ENCODE measurements at regions not wholly inside any gene's neighbourhood (a gene's known extent, or its start where the extent isn't known, plus 50 kb on each side); places are given as distances from the start of the nearest gene placed in this dataset.

DNA sequence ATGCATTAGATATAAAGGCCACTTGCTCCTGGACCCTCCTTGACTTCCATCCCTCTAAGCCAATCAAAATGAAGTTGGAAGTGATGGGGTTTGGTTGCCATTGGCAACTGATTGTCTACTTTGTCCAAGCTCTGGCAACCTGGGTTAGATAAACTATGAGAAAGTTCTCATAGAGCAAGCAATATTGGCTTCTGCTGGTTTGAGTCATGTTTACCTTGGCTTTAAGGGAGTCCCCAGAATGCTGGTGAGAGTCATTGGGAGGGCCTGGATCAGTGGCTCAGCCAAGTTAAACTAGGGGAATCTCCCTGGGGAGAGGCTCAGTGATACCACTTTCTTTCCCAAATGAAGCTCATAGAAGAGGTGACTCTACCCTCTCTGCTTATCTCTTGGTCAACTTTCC is 176.3 kb upstream of the ROPN1 start (continued):
- TF ChIP-seq, protein P1, sequence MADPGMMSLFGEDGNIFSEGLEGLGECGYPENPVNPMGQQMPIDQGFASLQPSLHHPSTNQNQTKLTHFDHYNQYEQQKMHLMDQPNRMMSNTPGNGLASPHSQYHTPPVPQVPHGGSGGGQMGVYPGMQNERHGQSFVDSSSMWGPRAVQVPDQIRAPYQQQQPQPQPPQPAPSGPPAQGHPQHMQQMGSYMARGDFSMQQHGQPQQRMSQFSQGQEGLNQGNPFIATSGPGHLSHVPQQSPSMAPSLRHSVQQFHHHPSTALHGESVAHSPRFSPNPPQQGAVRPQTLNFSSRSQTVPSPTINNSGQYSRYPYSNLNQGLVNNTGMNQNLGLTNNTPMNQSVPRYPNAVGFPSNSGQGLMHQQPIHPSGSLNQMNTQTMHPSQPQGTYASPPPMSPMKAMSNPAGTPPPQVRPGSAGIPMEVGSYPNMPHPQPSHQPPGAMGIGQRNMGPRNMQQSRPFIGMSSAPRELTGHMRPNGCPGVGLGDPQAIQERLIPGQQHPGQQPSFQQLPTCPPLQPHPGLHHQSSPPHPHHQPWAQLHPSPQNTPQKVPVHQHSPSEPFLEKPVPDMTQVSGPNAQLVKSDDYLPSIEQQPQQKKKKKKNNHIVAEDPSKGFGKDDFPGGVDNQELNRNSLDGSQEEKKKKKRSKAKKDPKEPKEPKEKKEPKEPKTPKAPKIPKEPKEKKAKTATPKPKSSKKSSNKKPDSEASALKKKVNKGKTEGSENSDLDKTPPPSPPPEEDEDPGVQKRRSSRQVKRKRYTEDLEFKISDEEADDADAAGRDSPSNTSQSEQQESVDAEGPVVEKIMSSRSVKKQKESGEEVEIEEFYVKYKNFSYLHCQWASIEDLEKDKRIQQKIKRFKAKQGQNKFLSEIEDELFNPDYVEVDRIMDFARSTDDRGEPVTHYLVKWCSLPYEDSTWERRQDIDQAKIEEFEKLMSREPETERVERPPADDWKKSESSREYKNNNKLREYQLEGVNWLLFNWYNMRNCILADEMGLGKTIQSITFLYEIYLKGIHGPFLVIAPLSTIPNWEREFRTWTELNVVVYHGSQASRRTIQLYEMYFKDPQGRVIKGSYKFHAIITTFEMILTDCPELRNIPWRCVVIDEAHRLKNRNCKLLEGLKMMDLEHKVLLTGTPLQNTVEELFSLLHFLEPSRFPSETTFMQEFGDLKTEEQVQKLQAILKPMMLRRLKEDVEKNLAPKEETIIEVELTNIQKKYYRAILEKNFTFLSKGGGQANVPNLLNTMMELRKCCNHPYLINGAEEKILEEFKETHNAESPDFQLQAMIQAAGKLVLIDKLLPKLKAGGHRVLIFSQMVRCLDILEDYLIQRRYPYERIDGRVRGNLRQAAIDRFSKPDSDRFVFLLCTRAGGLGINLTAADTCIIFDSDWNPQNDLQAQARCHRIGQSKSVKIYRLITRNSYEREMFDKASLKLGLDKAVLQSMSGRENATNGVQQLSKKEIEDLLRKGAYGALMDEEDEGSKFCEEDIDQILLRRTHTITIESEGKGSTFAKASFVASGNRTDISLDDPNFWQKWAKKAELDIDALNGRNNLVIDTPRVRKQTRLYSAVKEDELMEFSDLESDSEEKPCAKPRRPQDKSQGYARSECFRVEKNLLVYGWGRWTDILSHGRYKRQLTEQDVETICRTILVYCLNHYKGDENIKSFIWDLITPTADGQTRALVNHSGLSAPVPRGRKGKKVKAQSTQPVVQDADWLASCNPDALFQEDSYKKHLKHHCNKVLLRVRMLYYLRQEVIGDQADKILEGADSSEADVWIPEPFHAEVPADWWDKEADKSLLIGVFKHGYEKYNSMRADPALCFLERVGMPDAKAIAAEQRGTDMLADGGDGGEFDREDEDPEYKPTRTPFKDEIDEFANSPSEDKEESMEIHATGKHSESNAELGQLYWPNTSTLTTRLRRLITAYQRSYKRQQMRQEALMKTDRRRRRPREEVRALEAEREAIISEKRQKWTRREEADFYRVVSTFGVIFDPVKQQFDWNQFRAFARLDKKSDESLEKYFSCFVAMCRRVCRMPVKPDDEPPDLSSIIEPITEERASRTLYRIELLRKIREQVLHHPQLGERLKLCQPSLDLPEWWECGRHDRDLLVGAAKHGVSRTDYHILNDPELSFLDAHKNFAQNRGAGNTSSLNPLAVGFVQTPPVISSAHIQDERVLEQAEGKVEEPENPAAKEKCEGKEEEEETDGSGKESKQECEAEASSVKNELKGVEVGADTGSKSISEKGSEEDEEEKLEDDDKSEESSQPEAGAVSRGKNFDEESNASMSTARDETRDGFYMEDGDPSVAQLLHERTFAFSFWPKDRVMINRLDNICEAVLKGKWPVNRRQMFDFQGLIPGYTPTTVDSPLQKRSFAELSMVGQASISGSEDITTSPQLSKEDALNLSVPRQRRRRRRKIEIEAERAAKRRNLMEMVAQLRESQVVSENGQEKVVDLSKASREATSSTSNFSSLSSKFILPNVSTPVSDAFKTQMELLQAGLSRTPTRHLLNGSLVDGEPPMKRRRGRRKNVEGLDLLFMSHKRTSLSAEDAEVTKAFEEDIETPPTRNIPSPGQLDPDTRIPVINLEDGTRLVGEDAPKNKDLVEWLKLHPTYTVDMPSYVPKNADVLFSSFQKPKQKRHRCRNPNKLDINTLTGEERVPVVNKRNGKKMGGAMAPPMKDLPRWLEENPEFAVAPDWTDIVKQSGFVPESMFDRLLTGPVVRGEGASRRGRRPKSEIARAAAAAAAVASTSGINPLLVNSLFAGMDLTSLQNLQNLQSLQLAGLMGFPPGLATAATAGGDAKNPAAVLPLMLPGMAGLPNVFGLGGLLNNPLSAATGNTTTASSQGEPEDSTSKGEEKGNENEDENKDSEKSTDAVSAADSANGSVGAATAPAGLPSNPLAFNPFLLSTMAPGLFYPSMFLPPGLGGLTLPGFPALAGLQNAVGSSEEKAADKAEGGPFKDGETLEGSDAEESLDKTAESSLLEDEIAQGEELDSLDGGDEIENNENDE (IDR thresholded peaks at IDR 0.05; ENCODE audit: insufficient replicate concordance, low read length) = no peak
- no peak for TF ChIP-seq RNF2 (IDR thresholded peaks at IDR 0.05; ENCODE audit: borderline replicate concordance, low read depth, low read length, missing control alignments, poor library complexity, severe bottlenecking)
